ENCODE measurements at regions not wholly inside any gene's neighbourhood (a gene's known extent, or its start where the extent isn't known, plus 50 kb on each side); places are given as distances from the start of the nearest gene placed in this dataset.
A peak's percentile ranks its signal among the peaks of the same experiment; 100 is the strongest.
"Not testable (repeated sequence)": the region's sequence is repeated elsewhere in the genome, so short reads cannot be mapped to it uniquely, and the experiment has no call there.

- DNase-seq (ENCODE audit: low spot score); H3K27me3 ChIP-seq (ENCODE audit: control insufficient read depth in 1 of 2, insufficient read depth in 2 of 2, low read length in 2 of 2); BruUV-seq (replicated peaks); H3K4me3 ChIP-seq (replicated peaks in 1 of 3; ENCODE audit: insufficient read depth in 1 of 3, low read depth in 2 of 3, low read length in 3 of 3); POLR2A ChIA-PET; CTCF ChIA-PET (ENCODE audit: low intra/inter-chr PET ratio, low total read pairs); H2AFZ ChIP-seq (ENCODE audit: low read length); H3K27ac ChIP-seq (ENCODE audit: extremely low read length, insufficient read depth, low read length); H3K9ac ChIP-seq (ENCODE audit: insufficient read depth, low read depth, low read length); in situ Hi-C loops (cut with HindIII; ENCODE audit: extremely low pct_ligation_motif_present, low pct_unique_long_range_greater_than_20kb); intact Hi-C loops (cut with micrococcal nuclease; ENCODE audit: unreplicated experiment); H3K4me2 ChIP-seq (ENCODE audit: low read depth, low read length); H3K36me3 ChIP-seq (replicated peaks in 1 of 2; ENCODE audit: control insufficient read depth in 1 of 2, insufficient read depth in 2 of 2, low read length in 2 of 2); H4K20me1 ChIP-seq (ENCODE audit: insufficient read depth, low read length); ATAC-seq; FAIRE-seq; H3K79me2 ChIP-seq (ENCODE audit: insufficient read depth, low read length); H3K4me1 ChIP-seq (ENCODE audit: insufficient read depth, low read length): not testable (repeated sequence)
- H3K9me3 ChIP-seq (ENCODE audit: low read length), result peaks cover 82% of the 10 kb centered on the region
- WGBS (ENCODE audit: low lambda C conversion rate), result 3% methylated on average over 7 of the region's 7 CpGs
Observed at GRCh38 chr4:49117951-49118350, 131.9 kb downstream of the CWH43 start.

- H3K4me1 ChIP-seq (ENCODE audit: insufficient read depth, low read length); intact Hi-C loops (cut with micrococcal nuclease; ENCODE audit: unreplicated experiment); in situ Hi-C loops (cut with HindIII; ENCODE audit: extremely low pct_ligation_motif_present, low pct_unique_long_range_greater_than_20kb); POLR2A ChIA-PET; BruUV-seq (replicated peaks); H3K9ac ChIP-seq (ENCODE audit: insufficient read depth, low read depth, low read length); H2AFZ ChIP-seq (ENCODE audit: low read length); H3K79me2 ChIP-seq (ENCODE audit: insufficient read depth, low read length); DNase-seq (ENCODE audit: low spot score); FAIRE-seq; H3K36me3 ChIP-seq (replicated peaks in 1 of 2; ENCODE audit: control insufficient read depth in 1 of 2, insufficient read depth in 2 of 2, low read length in 2 of 2); CTCF ChIA-PET (ENCODE audit: low intra/inter-chr PET ratio, low total read pairs); H3K27ac ChIP-seq (ENCODE audit: extremely low read length, insufficient read depth, low read length); H3K27me3 ChIP-seq (ENCODE audit: control insufficient read depth in 1 of 2, insufficient read depth in 2 of 2, low read length in 2 of 2); H3K4me2 ChIP-seq (ENCODE audit: low read depth, low read length); H3K4me3 ChIP-seq (replicated peaks in 1 of 3; ENCODE audit: insufficient read depth in 1 of 3, low read depth in 2 of 3, low read length in 3 of 3); H4K20me1 ChIP-seq (ENCODE audit: insufficient read depth, low read length); TF ChIP-seq NONO (CRISPR knock-in tag; conservative IDR thresholded peaks at IDR 0.05); SOX6 (CRISPR knock-in tag; IDR thresholded peaks at IDR 0.05); ATF7 (CRISPR knock-in tag; IDR thresholded peaks at IDR 0.05): not testable (repeated sequence)
- peak; percentile 77 for ATAC-seq
- peaks cover 75% of the 10 kb centered on the region for H3K9me3 ChIP-seq (ENCODE audit: low read length)
- WGBS (ENCODE audit: low lambda C conversion rate), result 5% methylated on average over 16 of the region's 16 CpGs
- TF ChIP-seq NONO (IDR thresholded peaks at IDR 0.05) (0 out of 2 replicates have a peak, but pooled peaks have one; percentile 47), SOX6 (IDR thresholded peaks at IDR 0.05) (peak; percentile 36; the same call in 1 of the 2 replicates), ATF7 (IDR thresholded peaks at IDR 0.05) (0 out of 2 replicates have a peak, but pooled peaks have one; percentile 3), HCFC1 (IDR thresholded peaks at IDR 0.05; ENCODE audit: low read depth, low read length) (0 out of 2 replicates have a peak, but pooled peaks have one; percentile 15), ZNF282 (IDR thresholded peaks at IDR 0.05; ENCODE audit: partially characterized antibody) (peak; percentile 73), PLRG1 (conservative IDR thresholded peaks at IDR 0.05) (0 out of 2 replicates have a peak, but pooled peaks have one; percentile 13), PRDM15 (CRISPR knock-in tag; IDR thresholded peaks at IDR 0.05) (peak; percentile 69; the same call in 1 of the 2 replicates)
Observed at GRCh38 chr4:49118379-49119212, 132.5 kb downstream of the CWH43 start.
